HG02943 (cell line): ENCODE measurements at regions not wholly inside any gene's neighbourhood (a gene's known extent, or its start where the extent isn't known, plus 50 kb on each side); places are given as distances from the start of the nearest gene placed in this dataset.

Experiments used
- ATAC-seq: cut with Tn5 transposase; IDR thresholded peaks from one replicate; pipeline ENCODE4 v1.9.1; 2021; ENCODE audit warnings: mild to moderate bottlenecking, low read depth, moderate library complexity; ENCODE audit not compliant: unreplicated experiment

- ATAC-seq = no peak
These were observed 57.8 kb upstream of the PLAC8 start for GRCh38 chr4:83172371-83172770.

GRCh38 chr4:83171436-83172039 is 57.0 kb upstream of the PLAC8 start:
- ATAC-seq = no peak

- ATAC-seq = no peak
These were observed 56.4 kb upstream of the PLAC8 start for GRCh38 chr4:83170952-83171399.
